Keratinocyte (primary cell): ENCODE measurements at regions not wholly inside any gene's neighbourhood (a gene's known extent, or its start where the extent isn't known, plus 50 kb on each side); places are given as distances from the start of the nearest gene placed in this dataset.
A peak's percentile ranks its signal among the peaks of the same experiment; 100 is the strongest.

ENCODE experiments used
- DNase-seq: peaks from one replicate; pipeline ENCODE4 v3.0.0-alpha.2; 2011; ENCODE audit warnings: low read depth, missing footprints, low spot score
- FAIRE-seq: peaks from 2 replicates; lab custom pipeline; 2011; peaks lifted over from hg19 to GRCh38; lab: Jason Lieb, UNC
- H2AFZ ChIP-seq: 2 replicates; pipeline ENCODE4 v1.6.0; 2012; ENCODE audit warnings: low read length, control low read depth, inconsistent platforms; ENCODE audit not compliant: control insufficient read depth
- H3K27ac ChIP-seq: 2 replicates; pipeline ENCODE4 v1.5.1; 2011; ENCODE audit warnings: low read length; ENCODE audit not compliant: control insufficient read depth, insufficient read depth
- H3K27me3 ChIP-seq: 3 replicates; pipeline ENCODE4 v1.6.0; 2011; ENCODE audit warnings: low read length; ENCODE audit not compliant: control insufficient read depth, insufficient read depth; ENCODE audit errors: extremely low read depth
- H3K36me3 ChIP-seq, 2 experiments: 2 replicates in 1 of 2; 3 replicates in 1 of 2; pipeline ENCODE4 v1.5.1; 2011; ENCODE audit warnings: low read length in 2 of 2, mild to moderate bottlenecking in 1 of 2; ENCODE audit not compliant: control insufficient read depth in 2 of 2, insufficient read depth in 2 of 2; ENCODE audit errors: extremely low read depth in 1 of 2
- H3K4me1 ChIP-seq: 3 replicates; pipeline ENCODE4 v1.5.1; 2011; ENCODE audit warnings: low read length; ENCODE audit not compliant: control insufficient read depth, insufficient read depth; ENCODE audit errors: extremely low read depth
- H3K4me2 ChIP-seq: 3 replicates; pipeline ENCODE4 v1.6.0; 2011; ENCODE audit warnings: low read depth, low read length; ENCODE audit not compliant: control insufficient read depth, insufficient read depth; ENCODE audit errors: extremely low read depth
- H3K4me3 ChIP-seq, 3 experiments: fragments of 200-600 bp in 1 of 3; sonication (generic) in 1 of 3; 2 replicates in 2 of 3; 3 replicates in 1 of 3; pipeline ENCODE4 v1.5.1; 2011 to 2016; ENCODE audit warnings: low read length in 3 of 3, mild to moderate bottlenecking in 3 of 3, control low read depth in 2 of 3, inconsistent platforms in 1 of 3, low read depth in 1 of 3, mixed read lengths in 1 of 3, mixed run types in 1 of 3, moderate library complexity in 1 of 3; ENCODE audit not compliant: control insufficient read depth in 2 of 3, insufficient read depth in 2 of 3; ENCODE audit errors: extremely low read depth in 1 of 3
- H3K79me2 ChIP-seq: 2 replicates; pipeline ENCODE4 v1.6.0; 2012; ENCODE audit warnings: low read length; ENCODE audit not compliant: control insufficient read depth, insufficient read depth
- H3K9ac ChIP-seq: 3 replicates; pipeline ENCODE4 v1.6.0; 2011; ENCODE audit warnings: low read length; ENCODE audit not compliant: control insufficient read depth, insufficient read depth; ENCODE audit errors: extremely low read depth
- H3K9me1 ChIP-seq: 3 replicates; pipeline ENCODE4 v1.6.0; 2011; ENCODE audit warnings: low read length; ENCODE audit not compliant: control insufficient read depth, insufficient read depth; ENCODE audit errors: extremely low read depth
- H3K9me3 ChIP-seq: 2 replicates; pipeline ENCODE4 v1.5.1; 2012; ENCODE audit warnings: low read depth, low read length; ENCODE audit not compliant: control insufficient read depth
- H4K20me1 ChIP-seq: 3 replicates; pipeline ENCODE4 v1.6.0; 2011; ENCODE audit warnings: low read length; ENCODE audit not compliant: control insufficient read depth, insufficient read depth; ENCODE audit errors: extremely low read depth
- CTCF ChIP-seq, 3 experiments: IDR thresholded peaks in 1 of 3; conservative IDR thresholded peaks in 1 of 3; optimal IDR thresholded peaks in 1 of 3; 2 replicates in 2 of 3; 3 replicates in 1 of 3; pipeline versions ENCODE3 to v1.5.1; 2011; ENCODE audit warnings: low read length in 3 of 3, mild to moderate bottlenecking in 3 of 3, moderate library complexity in 2 of 3, control low read depth in 1 of 3, inconsistent platforms in 1 of 3; ENCODE audit not compliant: insufficient read depth in 2 of 3; ENCODE audit errors: extremely low read depth in 1 of 3
- EZH2 ChIP-seq: IDR thresholded peaks from one replicate; pipeline ENCODE4 v1.6.1; 2012; ENCODE audit warnings: inconsistent platforms, mild to moderate bottlenecking, low read length, moderate library complexity
- dilution Hi-C: fragments of 300-500 bp; cut with MboI; formaldehyde crosslinking; loops from one replicate; pipeline ENCODE4 v1.7.0; 2020; ENCODE audit warnings: low sequenced_read_pairs; ENCODE audit not compliant: extremely low pct_ligation_motif_present

GRCh38 chr6:53737746-53738145, 57.1 kb upstream of the LRRC1 start:
- H3K36me3 ChIP-seq = no peaks in the 10 kb centered on the region
- H3K4me3 ChIP-seq = no peak overlapping the region
- dilution Hi-C loops = no loop called here
- H3K4me1 ChIP-seq = peaks cover 42% of the 10 kb centered on the region
- no peaks in the 10 kb centered on the region for H3K9me1 ChIP-seq
- H3K9ac ChIP-seq = no peak overlapping the region
- no peaks in the 10 kb centered on the region for H3K27me3 ChIP-seq
- peak overlapping the region; percentile 13 for H3K27ac ChIP-seq
- no peak overlapping the region for H3K4me2 ChIP-seq
- no peak for DNase-seq
- FAIRE-seq = peak; percentile 88
- no peaks in the 10 kb centered on the region for H3K79me2 ChIP-seq
- TF ChIP-seq EZH2 (no peak), CTCF (optimal IDR thresholded peaks at IDR 0.05 in 1 of 3, IDR thresholded peaks at IDR 0.05 in 1 of 3, conservative IDR thresholded peaks at IDR 0.05 in 1 of 3; ENCODE audit: extremely low read depth in 1 of 3, insufficient read depth in 2 of 3, low read length in 3 of 3) (no peak)
- no peaks in the 10 kb centered on the region for H3K9me3 ChIP-seq
- no peaks in the 10 kb centered on the region for H4K20me1 ChIP-seq
- H2AFZ ChIP-seq = peak overlapping the region; percentile 62

GRCh38 chr6:53735896-53736295, 58.9 kb upstream of the LRRC1 start:
- DNase-seq (no peak), FAIRE-seq (no peak)
- Histone ChIP-seq H3K4me1 (peaks cover 46% of the 10 kb centered on the region), H3K9me3 (no peaks in the 10 kb centered on the region), H3K4me3 (no peak overlapping the region), H3K27me3 (no peaks in the 10 kb centered on the region), H3K9ac (no peak overlapping the region), H2AFZ (no peak overlapping the region), H3K4me2 (no peak overlapping the region), H3K27ac (peak overlapping the region; percentile 90), H3K9me1 (no peaks in the 10 kb centered on the region), H3K36me3 (no peaks in the 10 kb centered on the region), H3K79me2 (no peaks in the 10 kb centered on the region), H4K20me1 (no peaks in the 10 kb centered on the region)
- dilution Hi-C loops = no loop called here
- TF ChIP-seq CTCF (optimal IDR thresholded peaks at IDR 0.05 in 1 of 3, IDR thresholded peaks at IDR 0.05 in 1 of 3, conservative IDR thresholded peaks at IDR 0.05 in 1 of 3; ENCODE audit: extremely low read depth in 1 of 3, insufficient read depth in 2 of 3, low read length in 3 of 3) (no peak), EZH2 (no peak)
